ENCODE measurements at regions not wholly inside any gene's neighbourhood (a gene's known extent, or its start where the extent isn't known, plus 50 kb on each side); places are given as distances from the start of the nearest gene placed in this dataset.

- Histone ChIP-seq H3K4me3 (no peak overlapping the region), H3K36me3 (ENCODE audit: control insufficient read depth in 2 of 2, insufficient read depth in 2 of 2, low read length in 1 of 2) (no peaks in the 10 kb centered on the region), H3K79me2 (ENCODE audit: control insufficient read depth, insufficient read depth, low read length) (no peaks in the 10 kb centered on the region), H3K4me1 (ENCODE audit: control insufficient read depth, insufficient read depth, low read length) (no peaks in the 10 kb centered on the region), H3K27ac (ENCODE audit: control insufficient read depth, insufficient read depth) (no peak overlapping the region), H4K20me1 (ENCODE audit: control insufficient read depth, insufficient read depth) (no peaks in the 10 kb centered on the region), H3K27me3 (replicated peaks in 1 of 2; ENCODE audit: control insufficient read depth in 2 of 2, insufficient read depth in 2 of 2, low read length in 1 of 2) (no peaks in the 10 kb centered on the region), H3K9ac (ENCODE audit: control insufficient read depth, insufficient read depth, low read length) (no peak overlapping the region), H2AFZ (ENCODE audit: control insufficient read depth, low read depth, low read length) (no peak overlapping the region), H3K9me3 (replicated peaks; ENCODE audit: control insufficient read depth, insufficient read depth, low read length) (no peaks in the 10 kb centered on the region), H3K4me2 (ENCODE audit: control insufficient read depth, insufficient read depth) (no peak overlapping the region)
- FAIRE-seq (no peak), ATAC-seq (no peak), DNase-seq (ENCODE audit: low read depth, low spot score) (no peak)
- POLR2A ChIA-PET: no interaction called here
- RAD21 ChIA-PET (ENCODE audit: unreplicated experiment): no interaction called here
- WGBS (ENCODE audit: insufficient coverage, insufficient replicate concordance, low lambda C conversion rate, missing lambda C conversion rate): 0% methylated on average over 2 of the region's 2 CpGs
- in situ Hi-C loops (cut with MboI) (no loop called here), intact Hi-C loops (cut with micrococcal nuclease; ENCODE audit: unreplicated experiment) (no loop called here)
- no TSS peak for BruUV-seq (replicated peaks)
- SMC1A ChIA-PET (ENCODE audit: uncharacterized antibody, unreplicated experiment): no interaction called here
- CTCF ChIA-PET: no interaction called here
- no peak for TF ChIP-seq E2F4 (IDR thresholded peaks at IDR 0.05; ENCODE audit: low read depth, low read length)
These were observed 272.7 kb downstream of the OR4A5 start for GRCh38 chr11:54979375-54979774.

GRCh38 chr11:54985731-54986130, 276.2 kb upstream of the TRIM48 start:
- H3K27ac ChIP-seq (ENCODE audit: control insufficient read depth, insufficient read depth): no peak overlapping the region
- ChIA-PET SMC1A (ENCODE audit: uncharacterized antibody, unreplicated experiment) (no interaction called here), POLR2A (no interaction called here), RAD21 (ENCODE audit: unreplicated experiment) (no interaction called here), CTCF (no interaction called here)
- in situ Hi-C loops (cut with MboI) (no loop called here), intact Hi-C loops (cut with micrococcal nuclease; ENCODE audit: unreplicated experiment) (no loop called here)
- H3K9me3 ChIP-seq (replicated peaks; ENCODE audit: control insufficient read depth, insufficient read depth, low read length): no peaks in the 10 kb centered on the region
- H3K27me3 ChIP-seq (replicated peaks in 1 of 2; ENCODE audit: control insufficient read depth in 2 of 2, insufficient read depth in 2 of 2, low read length in 1 of 2): no peaks in the 10 kb centered on the region
- BruUV-seq (replicated peaks): no TSS peak
- H3K36me3 ChIP-seq (ENCODE audit: control insufficient read depth in 2 of 2, insufficient read depth in 2 of 2, low read length in 1 of 2): no peaks in the 10 kb centered on the region
- H3K4me3 ChIP-seq: no peak overlapping the region
- H4K20me1 ChIP-seq (ENCODE audit: control insufficient read depth, insufficient read depth): no peaks in the 10 kb centered on the region
- WGBS (ENCODE audit: insufficient coverage, insufficient replicate concordance, low lambda C conversion rate, missing lambda C conversion rate): 95% methylated on average over 1 of the region's 1 CpG
- FAIRE-seq (no peak), DNase-seq (ENCODE audit: low read depth, low spot score) (no peak), ATAC-seq (no peak)
- H3K4me1 ChIP-seq (ENCODE audit: control insufficient read depth, insufficient read depth, low read length): no peaks in the 10 kb centered on the region
- no peak overlapping the region for H2AFZ ChIP-seq (ENCODE audit: control insufficient read depth, low read depth, low read length)
- no peaks in the 10 kb centered on the region for H3K79me2 ChIP-seq (ENCODE audit: control insufficient read depth, insufficient read depth, low read length)
- no peak overlapping the region for H3K4me2 ChIP-seq (ENCODE audit: control insufficient read depth, insufficient read depth)
- H3K9ac ChIP-seq (ENCODE audit: control insufficient read depth, insufficient read depth, low read length): no peak overlapping the region
- no peak for TF ChIP-seq BACH1 (IDR thresholded peaks at IDR 0.05; ENCODE audit: borderline replicate concordance)
- no peak for TF ChIP-seq ZNF687 (IDR thresholded peaks at IDR 0.05)
- no peak for TF ChIP-seq CEBPZ (IDR thresholded peaks at IDR 0.05; ENCODE audit: low read depth, low read length)
- TF ChIP-seq MYB (IDR thresholded peaks at IDR 0.05; ENCODE audit: borderline replicate concordance, low read depth, low read length): no peak
- TF ChIP-seq ZNF384 (IDR thresholded peaks at IDR 0.05; ENCODE audit: borderline replicate concordance, low read depth, low read length): no peak
- TF ChIP-seq IRF4 (IDR thresholded peaks at IDR 0.05; ENCODE audit: low read depth, low read length): no peak
- no peak for TF ChIP-seq BCL11A (IDR thresholded peaks at IDR 0.05; ENCODE audit: low read depth, low read length)
- no peak for TF ChIP-seq EZH2 (IDR thresholded peaks at IDR 0.05; ENCODE audit: borderline replicate concordance, control insufficient read depth, low read depth, low read length)
- no peak for TF ChIP-seq CBX3 (IDR thresholded peaks at IDR 0.05; ENCODE audit: borderline replicate concordance, low read depth)

Measured in GM12878 (cell line).